B cell (primary cell): ENCODE measurements at regions not wholly inside any gene's neighbourhood (a gene's known extent, or its start where the extent isn't known, plus 50 kb on each side); places are given as distances from the start of the nearest gene placed in this dataset.

Experiments
- CTCF ChIP-seq: fragments of 200-600 bp; IDR thresholded peaks from one replicate; pipeline ENCODE4 v1.8.0; 2022; ENCODE audit warnings: antibody characterized with exemption, mild to moderate bottlenecking
- EZH2 ChIP-seq: IDR thresholded peaks from 2 replicates; pipeline ENCODE4 v1.6.1; 2012; ENCODE audit warnings: borderline replicate concordance, low read depth, mild to moderate bottlenecking, moderate library complexity, low read length; ENCODE audit not compliant: insufficient read depth, poor library complexity, severe bottlenecking

- TF ChIP-seq CTCF (no peak), EZH2 (no peak)
Observed at GRCh38 chr14:71387753-71388152, 480.5 kb downstream of the PCNX1 start.
